GM20000 (cell line): ENCODE measurements at regions not wholly inside any gene's neighbourhood (a gene's known extent, or its start where the extent isn't known, plus 50 kb on each side); places are given as distances from the start of the nearest gene placed in this dataset.

ENCODE experiments used
- DNase-seq: peaks from one replicate; pipeline ENCODE4 v3.0.0; 2012; ENCODE audit warnings: low spot score
- TF ChIP-seq, protein P1 (sequence below): IDR thresholded peaks from 2 replicates; pipeline ENCODE4 v1.5.1; 2012; ENCODE audit warnings: mild to moderate bottlenecking, control low read depth; ENCODE audit errors: extremely low read depth, missing control alignments

DNA sequence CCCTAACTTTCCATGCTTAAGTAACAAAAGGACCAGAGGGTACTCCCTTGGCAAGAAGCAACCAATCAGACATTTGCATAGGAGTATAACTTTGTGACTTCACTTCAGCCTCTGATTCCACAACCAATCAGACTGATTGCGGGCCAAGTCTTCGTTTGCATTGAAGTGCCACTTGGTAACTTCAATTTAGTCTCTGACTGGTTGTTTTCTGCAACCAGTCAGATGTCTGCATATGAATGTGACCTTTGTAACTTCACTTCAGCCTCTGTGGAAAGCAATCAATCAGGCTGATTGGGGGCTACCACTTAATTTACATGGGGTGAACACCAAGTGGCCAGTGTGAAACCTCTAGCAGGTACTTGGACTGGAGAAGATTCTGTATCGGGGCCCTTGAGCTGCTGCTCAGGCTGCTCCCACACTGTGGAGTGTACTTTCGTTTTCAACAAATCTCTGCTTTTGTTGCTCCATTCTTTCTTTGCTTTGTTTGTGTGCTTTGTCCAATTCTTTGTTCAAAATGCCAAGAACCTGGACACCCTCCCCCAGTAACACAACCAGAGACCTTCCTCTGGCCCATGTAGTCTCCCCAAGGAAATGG is 241.5 kb downstream of the ACKR3 start:
- TF ChIP-seq, protein P1, sequence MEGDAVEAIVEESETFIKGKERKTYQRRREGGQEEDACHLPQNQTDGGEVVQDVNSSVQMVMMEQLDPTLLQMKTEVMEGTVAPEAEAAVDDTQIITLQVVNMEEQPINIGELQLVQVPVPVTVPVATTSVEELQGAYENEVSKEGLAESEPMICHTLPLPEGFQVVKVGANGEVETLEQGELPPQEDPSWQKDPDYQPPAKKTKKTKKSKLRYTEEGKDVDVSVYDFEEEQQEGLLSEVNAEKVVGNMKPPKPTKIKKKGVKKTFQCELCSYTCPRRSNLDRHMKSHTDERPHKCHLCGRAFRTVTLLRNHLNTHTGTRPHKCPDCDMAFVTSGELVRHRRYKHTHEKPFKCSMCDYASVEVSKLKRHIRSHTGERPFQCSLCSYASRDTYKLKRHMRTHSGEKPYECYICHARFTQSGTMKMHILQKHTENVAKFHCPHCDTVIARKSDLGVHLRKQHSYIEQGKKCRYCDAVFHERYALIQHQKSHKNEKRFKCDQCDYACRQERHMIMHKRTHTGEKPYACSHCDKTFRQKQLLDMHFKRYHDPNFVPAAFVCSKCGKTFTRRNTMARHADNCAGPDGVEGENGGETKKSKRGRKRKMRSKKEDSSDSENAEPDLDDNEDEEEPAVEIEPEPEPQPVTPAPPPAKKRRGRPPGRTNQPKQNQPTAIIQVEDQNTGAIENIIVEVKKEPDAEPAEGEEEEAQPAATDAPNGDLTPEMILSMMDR: no peak
- DNase-seq: no peak

DNA sequence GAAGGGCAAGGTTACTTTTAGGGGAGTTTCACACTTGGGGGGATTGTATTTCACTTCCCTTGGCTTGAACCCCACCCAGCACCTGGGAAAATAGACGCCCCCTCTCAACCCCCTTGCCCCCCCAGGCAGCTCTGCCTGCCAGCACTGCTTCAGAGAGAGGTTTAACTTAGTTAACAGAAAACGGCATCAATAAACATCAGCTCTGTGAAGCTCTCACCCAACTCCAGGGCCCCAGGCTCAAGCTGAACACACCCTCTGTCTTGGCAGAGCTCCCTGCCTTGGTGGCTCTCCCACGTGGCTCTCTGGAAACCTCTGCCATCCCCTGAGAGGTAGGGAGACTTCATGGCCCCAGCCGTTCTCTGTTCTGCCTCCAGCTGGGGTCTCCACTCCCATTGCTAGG is 244.1 kb downstream of the ACKR3 start:
- DNase-seq: no peak
- TF ChIP-seq, protein P1: no peak

DNA sequence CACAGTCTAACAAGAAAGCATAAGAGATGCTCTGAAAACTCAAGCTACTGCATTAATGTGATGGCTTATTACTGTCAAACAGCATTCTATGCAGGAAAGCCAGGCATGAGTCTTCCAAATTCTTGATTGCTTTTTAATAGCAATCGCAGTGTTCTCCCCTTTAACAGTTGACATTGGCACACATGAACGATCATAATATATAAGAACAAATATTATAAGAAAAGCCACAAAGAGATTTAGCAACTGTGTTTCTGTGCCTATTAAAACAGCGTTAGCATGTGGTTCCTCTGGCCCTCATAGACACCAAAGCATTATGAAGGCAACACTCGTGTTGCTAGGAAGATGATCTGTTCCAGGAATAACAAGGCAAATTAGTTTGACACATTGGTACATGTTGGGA is 245.0 kb downstream of the ACKR3 start:
- TF ChIP-seq, protein P1: no peak
- no peak for DNase-seq

DNA sequence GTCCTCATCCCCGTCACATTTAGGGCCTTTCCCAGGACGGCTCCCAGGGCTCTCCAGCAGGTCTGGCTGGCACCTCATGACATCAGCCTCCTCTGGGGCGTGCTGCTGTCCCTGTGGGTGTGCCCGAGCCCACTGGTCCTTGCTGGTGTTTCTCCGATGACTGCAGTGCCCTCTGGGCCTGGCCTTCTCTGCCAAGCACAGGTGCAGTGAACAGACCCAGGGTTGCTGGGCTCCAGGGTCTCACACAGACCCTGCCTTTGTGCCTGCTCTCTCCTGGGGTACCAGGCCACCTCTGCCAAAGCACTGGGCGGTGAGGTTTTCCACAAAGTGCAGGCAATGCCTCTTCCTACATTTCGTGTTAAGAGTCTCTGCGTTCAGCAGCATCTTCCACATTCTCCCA is 246.1 kb downstream of the ACKR3 start:
- no peak for DNase-seq
- TF ChIP-seq, protein P1: no peak

DNA sequence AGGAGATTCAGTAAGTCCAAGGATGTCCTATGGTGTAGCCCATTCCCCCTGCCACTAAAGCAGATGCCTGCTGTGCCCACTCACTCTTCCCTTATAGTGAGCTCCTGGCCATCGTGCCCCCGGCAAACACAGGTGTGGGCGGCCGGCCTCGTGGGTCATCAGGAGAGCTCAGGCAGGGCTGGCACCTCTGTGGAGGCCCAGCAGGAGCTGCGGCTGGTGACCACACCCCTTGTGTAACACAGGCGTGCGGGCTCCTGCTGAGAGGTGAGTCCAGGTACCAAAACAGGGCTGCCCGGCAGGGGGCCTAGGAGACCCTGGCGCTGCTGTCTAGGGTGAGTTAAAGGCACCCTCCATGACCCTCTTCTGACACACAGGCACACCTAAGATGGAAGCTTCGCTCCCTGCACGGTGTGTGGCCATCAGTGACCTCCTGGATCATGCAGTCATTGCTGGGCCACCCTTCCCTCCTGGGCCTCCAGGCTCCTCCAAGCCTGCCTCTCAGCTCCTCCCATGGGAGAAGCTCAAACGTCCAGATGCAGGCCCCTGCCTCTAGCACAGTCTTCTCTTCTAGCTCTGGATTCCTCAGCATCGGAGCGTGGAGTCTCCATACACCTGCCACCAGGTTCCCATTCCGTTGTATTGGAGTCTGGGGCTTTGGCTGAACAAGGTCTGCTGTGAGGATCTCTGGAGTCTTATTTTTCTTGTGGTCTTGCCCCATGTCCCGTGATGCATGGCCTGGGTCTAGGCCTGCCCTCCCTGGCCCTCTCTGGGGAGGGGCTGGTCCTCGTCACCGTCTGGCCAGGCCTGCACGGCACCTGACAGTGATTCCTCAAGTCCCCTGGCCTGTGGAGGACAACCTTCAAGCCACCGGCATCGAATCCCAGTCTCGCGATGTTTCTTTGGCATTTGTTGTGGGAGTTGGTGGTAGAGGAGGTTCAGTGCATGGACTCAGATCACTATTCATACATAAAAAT is 246.9 kb downstream of the ACKR3 start:
- DNase-seq: no peak
- TF ChIP-seq, protein P1: no peak

DNA sequence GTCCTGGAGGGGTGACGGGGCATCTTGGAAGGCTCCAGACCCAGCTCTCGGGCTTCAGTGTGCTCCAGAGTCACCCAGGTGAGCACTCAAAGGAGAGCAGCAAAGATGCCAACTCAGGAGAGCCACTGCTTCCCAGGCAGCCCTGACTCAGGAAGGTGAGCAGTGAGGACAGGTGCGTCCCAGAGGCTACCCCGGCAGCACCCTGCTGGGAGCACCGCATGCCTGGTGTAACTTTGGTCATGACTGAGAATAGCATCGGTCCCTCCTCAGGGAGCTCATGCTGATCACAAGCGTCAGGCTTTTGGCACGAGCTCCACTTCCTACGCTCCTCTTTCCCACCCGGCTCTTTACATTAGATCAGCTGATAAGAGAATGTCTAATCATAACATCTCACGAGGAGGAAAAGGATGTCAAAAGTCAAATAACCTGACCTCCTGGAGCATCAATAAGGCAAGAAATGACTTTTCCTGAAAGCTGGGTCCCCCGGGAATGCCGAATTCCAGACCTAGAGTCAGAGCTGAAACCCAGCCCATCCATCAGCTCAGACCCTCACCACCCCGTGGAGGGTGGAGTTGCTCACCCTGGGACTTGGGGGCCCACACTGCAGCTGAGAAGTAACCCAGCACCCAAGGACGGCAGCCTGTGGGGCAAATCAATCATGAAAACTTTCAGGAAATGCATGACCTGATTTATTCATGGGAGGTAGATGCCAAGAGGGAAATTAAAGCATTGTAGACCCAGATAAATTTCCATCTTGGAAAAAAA is 248.8 kb downstream of the ACKR3 start:
- TF ChIP-seq, protein P1: no peak
- no peak for DNase-seq
